ENCODE measurements at regions not wholly inside any gene's neighbourhood (a gene's known extent, or its start where the extent isn't known, plus 50 kb on each side); places are given as distances from the start of the nearest gene placed in this dataset.

DNA sequence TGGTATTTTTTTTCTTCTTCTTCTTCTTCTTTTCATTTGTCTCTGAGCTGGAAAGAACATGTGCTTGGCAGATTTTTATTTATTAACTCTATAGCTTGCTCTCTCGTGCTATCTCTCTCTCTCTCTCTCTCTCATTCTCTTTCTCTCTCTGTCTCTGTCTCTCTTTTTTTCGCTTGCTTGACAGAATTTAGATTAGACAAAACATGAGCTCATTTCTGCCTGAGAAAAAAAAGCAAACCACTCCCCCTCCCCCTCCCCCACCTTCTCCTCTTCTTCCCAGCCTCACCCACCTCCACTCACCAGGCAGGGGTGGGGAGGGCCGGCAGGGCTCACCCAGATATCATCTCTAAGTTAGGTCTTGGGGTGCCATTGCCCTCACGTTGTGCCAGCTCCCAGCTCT, 81.5 kb downstream of the PJA1 start:
- H3K9me3 Mint-ChIP-seq = no peaks in the 10 kb centered on the region
- intact Hi-C loops (cut with micrococcal nuclease) = no loop called here

DNA sequence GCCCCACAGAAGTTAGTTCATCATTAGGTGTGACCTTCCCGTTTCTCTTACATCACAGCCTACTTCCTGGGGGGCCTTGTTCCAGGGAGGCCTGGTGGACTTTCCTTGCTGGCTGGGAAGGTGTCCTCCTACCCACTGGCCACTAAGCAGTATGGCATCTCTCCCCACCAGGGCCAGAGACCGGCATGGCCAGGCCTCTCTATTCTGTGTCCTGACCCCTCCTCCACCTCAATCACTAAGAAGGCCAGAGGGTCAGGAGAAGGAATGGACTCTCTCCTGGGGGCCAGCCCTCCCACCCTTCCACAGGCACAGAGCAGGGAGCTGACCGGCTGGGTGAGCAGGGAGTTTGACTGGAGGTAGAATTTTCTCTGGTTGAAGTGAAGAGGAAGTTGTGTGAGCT, 81.9 kb downstream of the PJA1 start:
- Mint-ChIP-seq H3K9me3 (no peaks in the 10 kb centered on the region), H3K27me3 (no peaks in the 10 kb centered on the region), H3K4me3 (no peak overlapping the region), H3K27ac (no peak overlapping the region), H3K4me1 (ENCODE audit: low read depth) (no peaks in the 10 kb centered on the region), H3K36me3 (ENCODE audit: low read depth) (no peaks in the 10 kb centered on the region)
- TF ChIP-seq, protein P1, sequence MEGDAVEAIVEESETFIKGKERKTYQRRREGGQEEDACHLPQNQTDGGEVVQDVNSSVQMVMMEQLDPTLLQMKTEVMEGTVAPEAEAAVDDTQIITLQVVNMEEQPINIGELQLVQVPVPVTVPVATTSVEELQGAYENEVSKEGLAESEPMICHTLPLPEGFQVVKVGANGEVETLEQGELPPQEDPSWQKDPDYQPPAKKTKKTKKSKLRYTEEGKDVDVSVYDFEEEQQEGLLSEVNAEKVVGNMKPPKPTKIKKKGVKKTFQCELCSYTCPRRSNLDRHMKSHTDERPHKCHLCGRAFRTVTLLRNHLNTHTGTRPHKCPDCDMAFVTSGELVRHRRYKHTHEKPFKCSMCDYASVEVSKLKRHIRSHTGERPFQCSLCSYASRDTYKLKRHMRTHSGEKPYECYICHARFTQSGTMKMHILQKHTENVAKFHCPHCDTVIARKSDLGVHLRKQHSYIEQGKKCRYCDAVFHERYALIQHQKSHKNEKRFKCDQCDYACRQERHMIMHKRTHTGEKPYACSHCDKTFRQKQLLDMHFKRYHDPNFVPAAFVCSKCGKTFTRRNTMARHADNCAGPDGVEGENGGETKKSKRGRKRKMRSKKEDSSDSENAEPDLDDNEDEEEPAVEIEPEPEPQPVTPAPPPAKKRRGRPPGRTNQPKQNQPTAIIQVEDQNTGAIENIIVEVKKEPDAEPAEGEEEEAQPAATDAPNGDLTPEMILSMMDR (IDR thresholded peaks at IDR 0.05) = no peak
- ATAC-seq = no peak
- POLR2A ChIA-PET = no interaction called here
- no peak for DNase-seq
- CTCF ChIA-PET = interaction anchor here (1.4 kb wide), 1 partner anchor 10 kb away, joined by 4 read pairs; no protein-coding TSS in a partner anchor
- intact Hi-C loops (cut with micrococcal nuclease) = no loop called here

More for the DNA sequence above, 81.5 kb downstream of the PJA1 start:
- POLR2A ChIA-PET = no interaction called here
- CTCF ChIA-PET = interaction anchor here (1.4 kb wide), 1 partner anchor 10 kb away, joined by 4 read pairs; no protein-coding TSS in a partner anchor
- Mint-ChIP-seq H3K36me3 (ENCODE audit: low read depth) (no peaks in the 10 kb centered on the region), H3K4me1 (ENCODE audit: low read depth) (no peaks in the 10 kb centered on the region), H3K27me3 (no peaks in the 10 kb centered on the region), H3K27ac (no peak overlapping the region), H3K4me3 (no peak overlapping the region)
- no peak for DNase-seq
- TF ChIP-seq, protein P1 (IDR thresholded peaks at IDR 0.05) = no peak
- ATAC-seq = no peak

DNA sequence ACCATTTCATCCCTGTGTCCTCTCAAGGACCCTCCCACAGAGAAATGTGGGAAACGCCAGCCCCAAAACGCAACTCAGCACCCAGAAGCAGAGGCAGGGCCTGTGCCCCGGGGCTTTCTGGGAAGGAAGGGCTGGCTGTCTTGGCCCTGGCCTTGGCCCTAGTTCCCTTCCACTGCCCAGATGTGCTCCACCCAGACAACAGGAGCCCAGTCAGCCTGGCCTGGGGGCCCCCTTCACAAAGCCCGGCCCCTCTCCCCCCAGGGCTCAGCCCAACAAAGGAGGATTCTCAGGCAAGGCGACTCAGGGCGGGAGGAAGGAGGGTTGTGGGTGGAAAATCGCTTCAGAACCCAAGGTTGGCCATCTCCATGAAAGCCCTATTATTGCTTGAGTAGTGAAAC, 82.5 kb downstream of the PJA1 start:
- ChIA-PET POLR2A (no interaction called here), CTCF (interaction anchor here (1.4 kb wide), 1 partner anchor 11 kb away, joined by 4 read pairs; no protein-coding TSS in a partner anchor)
- Mint-ChIP-seq H3K27me3 (no peaks in the 10 kb centered on the region), H3K4me3 (no peak overlapping the region), H3K27ac (no peak overlapping the region), H3K36me3 (ENCODE audit: low read depth) (no peaks in the 10 kb centered on the region), H3K4me1 (ENCODE audit: low read depth) (no peaks in the 10 kb centered on the region), H3K9me3 (no peaks in the 10 kb centered on the region)
- intact Hi-C loops (cut with micrococcal nuclease) = no loop called here
- DNase-seq (no peak), ATAC-seq (no peak)
- TF ChIP-seq, protein P1 (IDR thresholded peaks at IDR 0.05) = no peak

DNA sequence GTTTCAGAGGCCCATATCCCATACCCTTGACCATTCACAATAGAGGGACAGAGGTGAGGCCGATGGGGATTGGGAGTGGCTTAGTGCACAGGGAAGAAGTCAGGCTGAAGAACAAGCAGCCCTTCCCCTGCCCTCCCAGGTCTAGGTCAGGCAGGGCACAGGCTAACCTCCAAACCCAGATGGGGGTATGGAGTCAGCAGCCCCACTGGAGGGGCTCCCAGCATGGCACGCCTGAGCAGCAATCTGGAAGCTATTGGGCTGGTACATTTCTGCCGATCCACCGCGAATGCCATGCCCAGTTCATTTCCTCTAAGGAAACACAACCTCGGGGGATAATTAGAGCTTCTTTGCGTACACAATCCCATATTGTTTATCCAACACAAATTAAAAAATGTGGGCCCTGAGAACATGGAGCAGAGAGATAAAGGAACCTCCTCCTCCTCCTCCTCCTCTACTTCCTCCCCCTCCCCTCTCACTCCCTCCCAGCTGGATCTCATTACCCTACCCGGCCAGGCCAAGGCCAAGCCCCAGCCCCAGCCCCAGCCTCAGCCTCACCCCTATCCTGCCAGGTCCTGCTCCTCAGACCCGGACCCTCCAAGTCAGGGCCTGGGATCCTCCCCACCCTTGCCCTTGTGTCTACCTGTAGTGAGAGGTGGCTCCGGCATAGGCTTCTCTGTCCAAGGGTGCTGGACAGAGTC, 83.0 kb downstream of the PJA1 start:
- Mint-ChIP-seq H3K27me3 (no peaks in the 10 kb centered on the region), H3K27ac (no peak overlapping the region), H3K36me3 (ENCODE audit: low read depth) (no peaks in the 10 kb centered on the region), H3K4me3 (no peak overlapping the region), H3K9me3 (no peaks in the 10 kb centered on the region), H3K4me1 (ENCODE audit: low read depth) (no peaks in the 10 kb centered on the region)
- no peak for ATAC-seq
- POLR2A ChIA-PET = no interaction called here
- CTCF ChIA-PET = no interaction called here
- intact Hi-C loops (cut with micrococcal nuclease) = no loop called here
- DNase-seq = no peak
- TF ChIP-seq, protein P1 (IDR thresholded peaks at IDR 0.05) = no peak

DNA sequence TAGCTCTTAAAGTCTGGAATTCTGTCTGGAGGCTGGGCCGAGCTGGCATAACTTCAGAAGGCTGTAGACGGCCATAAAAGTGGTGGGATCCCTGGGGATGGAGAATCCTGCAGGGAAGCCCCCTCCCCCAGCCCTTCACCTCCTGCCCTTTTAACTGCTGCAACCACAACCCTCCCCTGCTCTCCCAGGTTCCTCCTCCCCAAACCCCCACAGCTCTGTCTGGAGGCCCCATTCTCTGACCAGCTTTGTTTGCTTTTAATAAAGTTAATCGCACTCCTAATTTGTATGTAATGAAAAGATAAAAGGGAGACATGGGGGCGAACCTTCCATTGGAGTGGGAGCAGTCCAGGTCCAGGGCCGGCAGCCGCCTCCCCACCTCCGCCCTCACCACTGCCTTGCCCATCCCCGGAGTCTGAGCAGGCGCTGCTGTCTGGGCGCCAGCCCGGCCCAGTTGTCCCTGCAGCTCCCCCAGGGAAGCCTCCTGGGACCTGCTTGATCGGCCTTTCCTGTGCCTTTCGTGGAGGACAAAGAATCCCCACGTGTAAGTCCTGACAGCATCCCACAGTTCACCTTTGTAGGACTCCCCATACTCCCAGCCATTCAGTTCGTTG, 84.3 kb downstream of the PJA1 start:
- no peaks in the 10 kb centered on the region for H3K4me1 Mint-ChIP-seq (ENCODE audit: low read depth)
- CTCF ChIA-PET = interaction anchor here (1.0 to 1.4 kb wide), 2 partner anchors 141 to 253 kb away, joined by 3 read pairs; no protein-coding TSS in a partner anchor

More for the DNA sequence above, 84.3 kb downstream of the PJA1 start:
- TF ChIP-seq, protein P1 (IDR thresholded peaks at IDR 0.05) = no peak
- Mint-ChIP-seq H3K4me3 (no peak overlapping the region), H3K27me3 (no peaks in the 10 kb centered on the region), H3K9me3 (no peaks in the 10 kb centered on the region), H3K27ac (no peak overlapping the region), H3K36me3 (ENCODE audit: low read depth) (no peaks in the 10 kb centered on the region)
- ATAC-seq (no peak), DNase-seq (no peak)
- POLR2A ChIA-PET = no interaction called here
- intact Hi-C loops (cut with micrococcal nuclease) = no loop called here

Data from activated CD8-positive, alpha-beta T cell treated with anti-CD3 and anti-CD28 coated beads for 36 hours (primary cell).